EL (cell line): ENCODE measurements at regions not wholly inside any gene's neighbourhood (a gene's known extent, or its start where the extent isn't known, plus 50 kb on each side); places are given as distances from the start of the nearest gene placed in this dataset.
"Not testable (repeated sequence)": the region's sequence is repeated elsewhere in the genome, so short reads cannot be mapped to it uniquely, and the experiment has no call there.

Experiments
- DNase-seq: peaks from one replicate; pipeline ENCODE4 v3.0.0-alpha.2; 2016

DNA sequence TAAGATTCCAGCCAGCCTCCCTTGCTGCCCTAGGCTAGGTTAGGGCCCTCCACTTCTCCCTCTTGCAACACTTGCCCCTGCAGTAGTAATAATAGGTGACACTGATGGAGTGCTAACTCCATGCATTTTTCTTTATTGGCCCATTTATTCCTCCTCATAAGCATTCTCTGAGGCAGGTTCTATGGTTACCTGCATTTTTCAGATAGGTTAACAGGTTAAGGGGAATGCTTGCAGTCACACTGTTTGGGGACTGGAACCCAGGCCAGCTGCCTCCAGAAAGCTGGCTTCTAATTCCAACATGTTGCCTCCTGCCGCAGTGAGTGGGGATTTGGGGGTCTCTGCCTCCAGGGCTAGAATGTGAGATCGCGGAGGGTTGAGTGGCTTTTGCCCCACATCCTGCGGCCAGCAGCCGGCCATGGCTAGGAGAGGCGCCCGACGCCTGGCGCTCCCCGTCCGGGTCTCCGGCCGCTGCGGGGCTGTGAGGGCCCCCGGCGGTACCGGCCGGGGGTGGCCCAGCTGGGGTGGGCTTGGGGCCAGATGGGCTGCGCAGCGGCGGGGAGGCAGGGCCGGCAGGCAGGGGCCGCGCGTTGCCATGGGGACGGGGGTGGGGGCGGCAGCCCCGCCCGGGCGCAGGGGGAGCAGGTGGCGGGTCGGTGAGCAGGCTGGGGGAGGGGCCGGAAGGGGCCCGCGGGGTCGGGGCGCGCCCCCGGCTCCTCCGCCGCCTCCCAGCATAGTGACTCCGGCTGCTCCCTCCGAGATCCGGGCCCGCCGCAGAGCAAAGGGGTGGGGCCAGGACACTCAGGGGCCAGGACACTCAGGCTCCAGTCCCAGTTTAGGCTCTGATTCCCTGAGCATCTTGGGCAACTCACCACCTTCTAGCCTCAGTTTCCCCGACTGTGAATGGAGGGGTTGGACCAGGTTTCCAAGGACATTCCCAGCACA lies 68.4 kb upstream of the SSBP3 start:
- no peak for DNase-seq

- DNase-seq, result no peak
Observed at GRCh38 chr1:54471588-54471987, 65.4 kb upstream of the SSBP3 start.

DNA sequence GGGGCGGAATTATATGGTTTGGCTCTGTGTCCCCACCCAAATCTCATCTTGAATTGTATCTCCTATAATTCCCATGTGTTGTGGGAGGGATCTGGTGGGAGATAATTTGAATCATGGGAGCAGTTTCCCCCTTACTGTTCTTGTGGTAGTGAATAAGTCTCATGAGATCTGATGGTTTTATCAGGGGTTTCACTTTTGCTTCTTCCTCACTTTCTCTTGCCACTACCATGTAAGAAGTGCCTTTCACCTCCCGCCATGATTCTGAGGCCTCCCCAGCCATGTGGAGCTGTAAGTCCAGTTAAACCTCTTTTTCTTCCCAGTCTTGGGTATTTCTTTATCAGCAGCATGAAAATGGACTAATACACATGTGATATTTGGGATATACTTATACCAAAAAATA lies 63.2 kb upstream of the SSBP3 start:
- not testable (repeated sequence) for DNase-seq

DNA sequence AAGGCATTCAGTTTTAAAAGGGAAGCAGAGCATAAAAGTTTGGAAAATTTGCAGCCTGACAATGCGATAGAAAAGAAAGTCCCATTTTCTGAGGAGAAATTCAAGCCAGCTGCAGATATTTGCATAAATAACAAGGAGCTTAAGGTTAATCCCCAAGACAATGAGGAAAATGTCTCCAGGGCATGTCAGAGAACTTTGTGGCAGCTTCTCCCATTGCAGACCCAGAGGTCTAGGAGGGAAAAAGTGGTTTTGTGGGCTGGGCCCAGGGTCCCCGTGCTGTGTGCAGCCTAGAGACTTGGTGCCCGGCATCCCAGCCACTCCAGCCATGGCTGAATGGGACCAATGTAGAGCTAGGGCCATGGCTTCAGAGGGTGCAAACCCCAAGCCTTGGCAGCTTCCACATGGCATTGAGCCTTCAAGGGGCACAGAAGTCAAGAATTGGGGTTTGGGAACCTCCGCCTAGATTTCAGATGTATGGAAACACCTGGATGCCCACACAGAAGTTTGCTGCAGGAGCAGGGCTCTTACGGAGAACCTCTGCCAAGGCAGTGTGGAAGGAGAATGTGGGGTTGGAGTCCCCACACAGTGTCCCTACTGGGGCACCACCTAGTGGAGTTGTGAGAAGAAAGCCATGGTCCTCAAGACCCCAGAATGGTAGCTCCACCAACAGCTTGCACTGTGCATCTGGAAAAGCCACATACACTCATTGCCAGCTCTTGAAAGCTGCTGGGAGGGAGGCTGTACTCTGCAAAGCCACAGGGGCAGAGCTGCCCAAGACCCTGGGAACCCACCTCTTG lies 62.3 kb upstream of the SSBP3 start:
- not testable (repeated sequence) for DNase-seq

- no peak for DNase-seq
Observed at GRCh38 chr1:54465351-54465811, 59.2 kb upstream of the SSBP3 start.

DNA sequence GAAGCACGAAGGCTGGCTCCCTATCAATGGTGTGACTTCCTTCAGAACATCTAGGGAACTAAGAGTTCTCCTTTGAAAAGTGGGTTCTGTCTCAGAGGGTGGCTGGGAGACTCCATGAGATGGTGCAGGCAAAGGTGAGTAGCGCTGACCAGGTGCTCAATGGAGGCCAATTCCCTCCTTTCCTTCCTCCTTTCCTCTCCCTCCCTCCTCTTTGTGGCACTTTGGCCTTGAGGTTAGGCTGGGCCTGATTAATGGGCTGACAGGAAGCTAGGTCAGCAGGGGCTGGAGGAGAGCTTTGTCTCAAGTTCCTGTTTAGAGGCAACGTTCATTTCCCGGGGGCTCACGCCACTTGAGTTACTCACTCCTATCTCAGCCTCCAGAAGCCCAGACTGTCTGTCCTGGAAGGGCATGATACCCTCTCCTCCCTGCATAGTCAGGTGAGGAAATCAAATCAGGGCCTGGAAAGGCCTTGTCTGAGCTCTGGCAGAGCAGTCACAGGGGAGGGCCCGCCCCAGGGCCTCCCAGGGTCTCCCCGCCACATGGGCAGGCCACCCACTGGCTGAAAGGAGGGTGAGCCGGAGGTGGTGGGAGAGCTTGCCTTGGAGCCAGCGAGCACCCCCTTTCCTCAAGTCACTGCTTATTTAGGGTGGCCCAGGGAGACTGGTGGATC lies 58.4 kb upstream of the SSBP3 start:
- peak; percentile 49 for DNase-seq

GRCh38 chr1:54464031-54464476 lies 57.9 kb upstream of the SSBP3 start:
- DNase-seq, result no peak

DNA sequence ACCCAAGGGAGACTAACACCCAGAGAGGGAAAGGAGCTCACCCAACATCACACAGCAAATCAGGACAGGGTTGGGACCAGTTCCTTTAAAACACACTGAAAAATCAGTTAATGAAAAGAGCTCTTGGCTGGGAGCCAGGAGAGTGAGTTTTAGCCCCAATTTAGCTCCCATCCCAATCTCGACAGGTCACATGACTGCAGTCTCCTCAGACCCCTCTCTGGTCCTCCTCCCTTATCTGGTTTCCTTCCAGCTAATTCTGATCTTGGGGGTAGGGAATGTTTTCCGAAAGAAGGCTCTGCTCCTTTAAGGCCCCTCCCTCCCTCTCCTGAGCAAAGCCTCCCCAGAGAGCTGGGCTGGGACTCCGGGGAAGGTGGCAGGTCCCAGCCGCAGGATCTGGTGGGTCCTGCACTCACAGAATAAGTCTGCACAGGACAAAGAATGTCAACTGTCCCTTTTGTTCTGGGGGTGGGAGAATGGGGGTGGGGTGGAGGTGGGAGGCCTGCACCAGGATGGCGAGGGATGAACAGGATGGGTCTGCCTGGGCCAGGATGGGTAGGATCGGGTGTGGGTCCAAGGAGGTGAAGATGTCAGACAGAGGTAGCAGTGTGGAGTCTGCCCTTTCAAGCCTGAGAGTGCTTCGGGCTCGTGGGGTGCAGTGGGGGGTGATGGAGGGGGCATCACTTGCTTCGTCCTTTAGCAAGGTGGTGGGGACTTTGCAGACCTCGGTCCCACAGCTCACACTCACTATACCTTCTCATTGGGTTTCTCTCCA lies 57.3 kb upstream of the SSBP3 start:
- no peak for DNase-seq

- DNase-seq, result no peak
Observed at GRCh38 chr1:54462597-54463258, 56.5 kb upstream of the SSBP3 start.

GRCh38 chr1:54461731-54462596 lies 55.8 kb upstream of the SSBP3 start:
- no peak for DNase-seq

- DNase-seq, result no peak
Observed at GRCh38 chr1:54460861-54461387, 54.7 kb upstream of the SSBP3 start.

DNA sequence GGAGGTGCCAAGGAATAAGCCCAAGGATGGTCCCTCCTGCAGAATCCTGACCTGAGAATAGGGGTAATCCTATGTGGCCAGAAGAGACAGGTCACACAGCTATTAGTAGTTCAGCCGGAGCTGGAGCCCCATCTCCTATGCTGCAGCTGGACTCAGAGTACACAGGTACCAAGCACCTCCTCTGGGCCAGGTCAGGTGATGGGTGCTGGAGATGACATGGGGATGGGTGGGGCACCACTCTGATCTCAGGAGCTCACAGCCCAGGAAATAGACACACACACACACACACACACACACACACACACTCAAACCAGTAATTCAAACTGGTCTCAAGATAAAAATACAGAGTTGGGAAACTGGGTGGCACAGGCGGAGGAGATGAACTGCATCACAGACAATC lies 54.2 kb upstream of the SSBP3 start:
- no peak for DNase-seq

DNA sequence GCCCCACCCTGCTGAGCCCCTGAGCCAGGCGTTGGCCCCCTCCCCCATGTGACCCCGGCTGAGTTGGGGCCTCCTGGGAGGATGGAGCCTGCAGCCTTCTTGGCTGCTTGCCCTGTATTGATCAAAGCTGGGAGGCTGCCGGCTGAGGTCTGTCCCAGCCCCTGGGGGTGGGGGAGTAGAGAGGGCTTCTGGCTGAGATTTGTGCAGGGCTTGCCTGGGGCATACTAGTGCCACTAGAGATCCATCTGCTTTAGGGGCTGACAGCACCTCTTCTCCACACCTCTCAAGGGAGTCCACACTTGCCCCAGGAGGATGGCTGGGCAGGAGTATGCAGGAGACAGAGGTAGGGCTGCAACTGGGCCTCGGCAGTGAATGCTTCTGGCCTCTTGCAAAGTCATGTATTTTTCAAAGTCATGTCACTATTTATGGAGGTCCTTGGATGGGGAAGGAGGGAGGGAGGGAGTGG lies 53.6 kb upstream of the SSBP3 start:
- DNase-seq, result no peak

DNA sequence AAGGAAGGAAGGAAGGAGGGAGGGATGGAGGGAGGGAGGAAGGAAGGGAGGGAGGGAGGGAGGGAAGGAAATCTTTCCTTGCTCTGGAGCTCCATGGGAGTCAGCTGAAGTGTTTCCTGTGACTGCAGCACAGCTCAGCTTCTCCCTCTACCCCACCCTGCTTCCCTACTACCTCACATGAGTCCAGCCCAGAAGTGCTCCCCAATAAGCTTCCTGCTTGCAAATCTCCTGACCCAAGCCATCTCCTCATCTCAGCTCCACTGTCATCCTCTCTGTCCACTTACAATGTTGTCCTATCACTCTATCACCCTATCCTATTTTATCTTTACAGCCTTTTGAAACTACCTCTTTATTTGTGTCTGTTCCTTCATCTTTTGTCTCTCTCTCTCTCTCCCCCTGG lies 52.9 kb upstream of the SSBP3 start:
- no peak for DNase-seq

DNA sequence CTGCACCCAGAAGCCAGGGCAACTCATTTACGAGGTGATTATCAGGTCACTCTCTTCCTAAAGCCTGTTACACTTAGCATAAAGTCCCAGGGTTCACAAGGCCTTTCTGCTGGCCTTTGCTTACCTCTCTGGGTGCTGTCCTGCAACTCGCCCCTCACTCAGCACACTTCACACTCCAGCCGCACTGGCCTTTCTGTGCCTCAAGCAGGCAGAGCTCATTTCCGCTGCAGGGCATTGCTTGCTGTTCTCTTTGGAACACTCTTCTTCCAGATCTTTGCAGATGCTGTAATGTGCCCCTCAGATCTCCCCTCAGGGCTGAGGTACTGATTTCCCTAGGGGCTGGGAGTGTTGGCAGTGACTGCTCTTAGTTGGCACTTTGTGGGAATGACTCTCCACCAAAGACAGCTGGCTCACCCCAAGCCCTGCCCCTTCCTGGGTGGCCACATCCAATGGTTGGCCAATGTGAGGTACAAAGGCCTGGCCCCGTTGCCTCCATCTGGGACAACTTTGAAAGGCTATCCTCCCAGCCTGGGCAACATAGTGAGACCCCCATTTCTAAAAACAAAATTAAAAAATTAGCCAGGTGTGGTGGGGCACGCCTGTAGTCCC lies 50.8 kb upstream of the SSBP3 start:
- DNase-seq, result no peak

DNA sequence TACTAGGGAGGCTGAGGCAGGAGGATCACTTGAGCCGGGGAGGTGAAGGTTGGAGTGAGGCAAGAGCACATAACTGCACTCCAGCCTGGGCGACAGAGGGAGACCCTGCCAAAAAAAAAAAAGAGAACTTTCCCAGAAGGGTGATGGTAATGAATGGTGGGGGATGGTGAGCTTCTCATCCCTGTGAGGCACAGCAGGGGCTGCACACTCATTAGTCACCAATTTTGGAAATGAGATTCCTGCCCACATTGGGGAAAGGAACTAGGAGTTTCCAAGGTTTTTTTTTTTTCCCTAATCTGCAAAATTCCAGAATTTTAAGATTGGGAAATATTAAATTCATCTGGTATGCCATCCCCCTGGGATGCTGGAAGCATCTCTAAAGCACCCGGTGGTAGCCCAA lies 50.2 kb upstream of the SSBP3 start:
- no peak for DNase-seq
